Small intestine (tissue), 7 donors: ENCODE measurements at regions not wholly inside any gene's neighbourhood (a gene's known extent, or its start where the extent isn't known, plus 50 kb on each side); places are given as distances from the start of the nearest gene placed in this dataset.

Experiments
- DNase-seq, 2 donors: peaks; one replicate each; pipeline versions ENCODE4 v3.0.0 to v3.0.0-alpha.2; 2013
- FAIRE-seq: peaks from 2 replicates; lab custom pipeline; 2012; peaks lifted over from hg19 to GRCh38; lab: Jason Lieb, UNC
- H3K27ac ChIP-seq, 3 donors: one replicate each; pipeline ENCODE4 v1.5.1; 2013; ENCODE audit warnings: low read length in 2 of 3, mild to moderate bottlenecking in 2 of 3, control low read depth in 1 of 3, inconsistent platforms in 1 of 3, low read depth in 1 of 3, moderate library complexity in 1 of 3
- H3K27me3 ChIP-seq, 3 donors: one replicate each; pipeline ENCODE4 v1.6.1; 2013; ENCODE audit warnings: low read length in 3 of 3, inconsistent platforms in 1 of 3; ENCODE audit not compliant: control insufficient read depth in 3 of 3, insufficient read depth in 3 of 3
- H3K36me3 ChIP-seq, 3 donors: one replicate each; pipeline ENCODE4 v1.6.1; 2013; ENCODE audit warnings: low read length in 3 of 3, inconsistent platforms in 1 of 3, low read depth in 1 of 3, mild to moderate bottlenecking in 1 of 3, moderate library complexity in 1 of 3; ENCODE audit not compliant: control insufficient read depth in 3 of 3, insufficient read depth in 2 of 3
- H3K4me1 ChIP-seq, 3 donors: one replicate each; pipeline ENCODE4 v1.6.1; 2013; ENCODE audit warnings: low read length in 2 of 3, inconsistent platforms in 1 of 3, low read depth in 1 of 3, mild to moderate bottlenecking in 1 of 3, moderate library complexity in 1 of 3; ENCODE audit not compliant: control insufficient read depth in 3 of 3, insufficient read depth in 2 of 3
- H3K4me3 ChIP-seq, 3 donors: one replicate each; pipeline ENCODE4 v1.5.1; 2013; ENCODE audit warnings: low read length in 3 of 3, control low read depth in 1 of 3, inconsistent platforms in 1 of 3, low read depth in 1 of 3, mild to moderate bottlenecking in 1 of 3, moderate library complexity in 1 of 3
- H3K9me3 ChIP-seq, 2 donors: one replicate each; pipeline ENCODE4 v1.6.1; 2013; ENCODE audit warnings: low read depth in 1 of 2, low read length in 1 of 2; ENCODE audit not compliant: control insufficient read depth in 2 of 2, insufficient read depth in 1 of 2
- WGBS, 3 donors: extraction: QIAGEN DNeasy Blood & Tissue Kit; methylation state at CpG; one replicate each; pipeline ENCODE4 v1.1.7; 2013; 5-methylcytosine and 5-hydroxymethylcytosine counted together
- donor health status: healthy with polysubstance abuse.
- donor health status: control.
- donor health status: control.
- donor health status: Bipolar disorder and iron deficiency.
- donor health status: healthy.

DNA sequence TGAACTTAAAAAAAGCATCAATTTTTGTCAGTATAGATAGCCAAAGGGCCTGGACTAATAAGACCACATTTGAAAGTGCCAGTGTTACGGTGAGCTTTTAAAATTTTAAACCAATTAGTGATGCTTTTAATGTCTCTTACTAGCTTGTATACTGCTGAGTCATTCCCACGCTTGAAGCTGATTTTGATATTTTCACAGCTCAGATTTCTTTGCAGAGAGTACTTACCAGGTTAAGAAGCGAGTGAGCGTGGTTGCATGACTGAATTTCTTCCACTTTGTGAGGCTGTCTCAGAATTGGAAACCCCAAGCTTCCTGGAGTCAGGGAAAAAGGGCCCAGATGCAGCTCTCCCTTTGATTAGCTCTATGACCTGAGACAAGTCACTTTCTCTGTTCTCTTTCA lies 74.5 kb upstream of the NBEA start:
- WGBS, 3 donors, result 78 to 92% (median 81%) methylated on average over 4 of the region's 4 CpGs
- FAIRE-seq (no peak), DNase-seq (no peak)
- Histone ChIP-seq H3K4me1 (peaks cover 0 to 7% (median 0%) of the 10 kb centered on the region in 3 donors), H3K4me3 (no peak overlapping the region), H3K27me3 (no peaks in the 10 kb centered on the region), H3K36me3 (no peaks in the 10 kb centered on the region), H3K9me3 (no peaks in the 10 kb centered on the region), H3K27ac (no peak overlapping the region)

DNA sequence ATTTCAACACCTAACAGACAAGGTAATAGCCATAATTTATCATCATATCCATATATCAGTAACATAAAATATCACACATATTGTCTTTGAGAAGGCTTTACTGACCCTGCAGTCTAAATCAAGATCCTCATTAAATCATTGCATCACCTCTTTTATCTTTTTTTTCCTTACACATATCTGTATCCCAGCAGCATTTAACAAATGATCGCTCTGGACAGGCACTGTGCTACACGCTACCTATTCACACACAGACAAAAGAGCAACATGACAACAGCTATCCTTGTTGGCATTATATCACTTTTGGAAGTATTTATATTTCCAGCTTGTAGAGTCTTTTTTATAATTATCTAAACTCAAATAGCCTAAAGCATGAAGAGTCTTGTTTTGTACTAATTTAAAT lies 73.3 kb upstream of the NBEA start:
- Histone ChIP-seq H3K4me1 (peaks cover 0 to 7% (median 0%) of the 10 kb centered on the region in 3 donors), H3K9me3 (no peaks in the 10 kb centered on the region), H3K4me3 (no peak overlapping the region), H3K36me3 (no peaks in the 10 kb centered on the region), H3K27me3 (no peaks in the 10 kb centered on the region), H3K27ac (no peak overlapping the region)
- FAIRE-seq (no peak), DNase-seq (no peak)
- 88 to 93% (median 90%) methylated on average over 2 of the region's 2 CpGs for WGBS, 3 donors

DNA sequence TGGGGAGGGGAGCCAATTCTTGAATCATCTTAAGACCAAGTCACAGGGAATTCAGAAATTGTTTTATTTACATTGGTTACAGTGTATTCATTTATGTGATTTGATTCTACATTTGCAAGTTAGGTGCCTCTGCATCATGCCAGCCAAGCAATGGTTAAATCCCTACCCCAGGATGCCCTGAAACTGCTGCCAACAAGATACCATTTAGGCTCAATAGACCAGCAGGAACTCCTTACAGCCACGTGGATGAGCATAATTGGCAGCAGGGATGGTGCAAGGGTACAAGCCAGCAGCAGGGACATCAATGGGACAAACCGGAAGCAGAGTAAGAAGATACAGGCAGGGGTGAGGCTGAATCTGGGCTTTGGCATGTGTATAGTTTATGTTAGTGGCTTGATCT lies 72.4 kb upstream of the NBEA start:
- no peak for FAIRE-seq
- DNase-seq, result no peak
- peaks cover 0 to 3% (median 0%) of the 10 kb centered on the region in 3 donors for H3K4me1 ChIP-seq
- no peak overlapping the region for H3K27ac ChIP-seq
- H3K4me3 ChIP-seq, result no peak overlapping the region
- no peaks in the 10 kb centered on the region for H3K36me3 ChIP-seq
- 45 to 52% (median 46%) methylated on average over 2 of the region's 2 CpGs for WGBS, 3 donors
- no peaks in the 10 kb centered on the region for H3K27me3 ChIP-seq
- no peaks in the 10 kb centered on the region for H3K9me3 ChIP-seq

DNA sequence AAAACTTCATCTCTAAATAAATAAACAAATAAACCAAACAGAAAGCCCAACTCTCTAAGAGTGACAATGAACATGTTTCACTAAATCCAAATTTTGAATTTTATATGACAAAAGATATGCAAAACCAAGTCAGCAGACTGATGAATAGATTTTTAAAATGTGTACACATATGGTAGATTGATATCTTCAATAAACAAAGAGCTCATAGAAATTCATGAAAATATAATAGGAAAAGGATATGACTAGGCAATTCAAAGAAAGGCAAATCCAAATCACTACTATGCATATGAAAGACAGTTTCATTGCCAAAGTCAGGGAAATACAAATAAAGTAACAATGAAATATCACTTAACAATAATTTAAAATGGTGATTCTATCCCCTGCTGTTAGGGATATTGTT lies 63.7 kb upstream of the NBEA start:
- Histone ChIP-seq H3K27ac (no peak overlapping the region), H3K4me3 (no peak overlapping the region), H3K4me1 (no peaks in the 10 kb centered on the region), H3K27me3 (no peaks in the 10 kb centered on the region), H3K9me3 (no peaks in the 10 kb centered on the region), H3K36me3 (no peaks in the 10 kb centered on the region)
- no peak for FAIRE-seq
- no peak for DNase-seq

DNA sequence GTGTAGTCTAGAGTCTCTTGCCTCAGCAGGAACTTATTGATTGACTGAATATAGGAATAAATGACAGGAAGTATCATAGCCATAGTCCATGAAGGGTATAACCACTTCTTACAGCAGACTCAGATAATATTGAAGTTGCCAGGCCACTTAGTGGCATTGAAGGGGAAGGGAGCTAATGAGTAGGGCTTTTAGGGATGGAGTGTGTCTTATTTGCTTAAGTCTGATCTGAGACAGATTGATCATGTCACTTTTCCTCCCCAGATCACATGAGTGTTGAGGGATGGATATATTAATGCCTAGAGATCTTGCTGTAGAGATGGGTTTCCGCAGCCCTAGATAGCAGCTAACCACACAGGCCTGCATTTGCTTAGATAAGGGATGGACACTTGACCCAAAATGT lies 62.2 kb upstream of the NBEA start:
- FAIRE-seq, result no peak

DNA sequence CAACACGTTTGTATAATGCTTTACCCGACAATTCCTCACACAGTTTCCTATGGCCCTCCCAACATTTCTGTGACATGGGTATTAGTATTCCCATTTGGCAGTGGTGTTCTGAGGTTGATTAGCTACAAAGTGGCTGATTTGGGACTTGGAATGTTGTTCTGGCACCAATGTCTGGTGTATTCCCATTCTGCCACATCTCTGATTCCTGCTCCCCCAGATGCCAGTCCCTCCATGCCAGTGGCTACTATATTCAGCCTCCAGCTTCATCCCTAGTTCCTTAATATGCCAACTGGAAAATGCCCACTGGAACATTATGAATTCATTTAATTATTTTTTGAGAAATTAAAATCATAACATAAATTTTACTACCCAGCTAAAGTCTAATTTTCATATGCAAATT lies 60.6 kb upstream of the NBEA start:
- FAIRE-seq (no peak), DNase-seq (no peak)
- Histone ChIP-seq H3K4me1 (no peaks in the 10 kb centered on the region), H3K36me3 (no peaks in the 10 kb centered on the region), H3K27ac (no peak overlapping the region), H3K9me3 (no peaks in the 10 kb centered on the region), H3K27me3 (no peaks in the 10 kb centered on the region), H3K4me3 (no peak overlapping the region)
- 85 to 100% (median 96%) methylated on average over 2 of the region's 2 CpGs for WGBS, 3 donors

More for the DNA sequence above, 62.2 kb upstream of the NBEA start:
- H3K4me1 ChIP-seq, result no peaks in the 10 kb centered on the region
- 83 to 96% (median 92%) methylated on average over 1 of the region's 1 CpG for WGBS, 3 donors
- H3K27ac ChIP-seq, result no peak overlapping the region
- no peak overlapping the region for H3K4me3 ChIP-seq
- H3K27me3 ChIP-seq, result no peaks in the 10 kb centered on the region
- no peak for DNase-seq
- H3K9me3 ChIP-seq, result no peaks in the 10 kb centered on the region
- H3K36me3 ChIP-seq, result no peaks in the 10 kb centered on the region

DNA sequence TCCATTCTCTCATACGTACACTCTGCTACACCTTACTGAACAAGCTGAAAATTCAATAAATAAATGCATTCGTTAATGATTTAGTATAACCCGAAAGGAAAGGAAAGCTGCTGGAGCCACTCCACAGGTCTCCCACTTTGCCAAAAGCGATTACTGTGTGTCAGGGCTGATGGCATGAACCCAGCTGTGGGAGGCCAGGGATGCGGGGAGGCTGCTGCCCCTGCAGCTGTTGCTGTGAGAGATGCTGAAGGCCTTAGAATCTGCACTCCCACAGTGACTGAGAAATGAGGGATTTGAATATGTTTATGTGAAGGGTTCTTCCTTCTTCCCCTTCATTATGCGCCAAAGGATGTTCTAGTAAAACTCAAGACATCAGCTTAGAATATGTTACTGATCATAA lies 58.7 kb upstream of the NBEA start:
- no peaks in the 10 kb centered on the region for H3K36me3 ChIP-seq

DNA sequence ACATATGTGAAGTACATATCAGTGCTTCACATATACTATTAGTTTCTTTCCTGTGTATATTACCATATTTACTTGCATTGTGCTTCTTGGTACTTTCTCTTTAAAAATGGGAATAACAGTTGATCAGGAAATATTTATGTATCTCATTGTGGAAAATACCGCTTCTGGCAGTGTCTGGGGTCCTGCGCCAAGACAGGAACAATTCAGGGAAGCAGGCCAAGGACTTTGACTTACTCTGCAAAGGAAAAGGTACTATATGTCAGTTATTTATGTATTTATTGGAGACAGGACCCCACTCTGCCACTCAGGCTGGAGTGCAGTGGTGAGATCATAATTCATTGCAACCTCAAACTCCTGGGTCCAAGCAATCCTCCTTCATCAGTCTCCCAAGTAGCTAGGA lies 57.7 kb upstream of the NBEA start:
- Histone ChIP-seq H3K4me3 (no peak overlapping the region), H3K27ac (no peak overlapping the region), H3K36me3 (no peaks in the 10 kb centered on the region), H3K27me3 (no peaks in the 10 kb centered on the region), H3K9me3 (no peaks in the 10 kb centered on the region), H3K4me1 (no peaks in the 10 kb centered on the region)
- no peak for FAIRE-seq
- WGBS, 3 donors, result 68 to 86% (median 72%) methylated on average over 2 of the region's 2 CpGs
- DNase-seq, result no peak

More for the DNA sequence above, 58.7 kb upstream of the NBEA start:
- FAIRE-seq (no peak), DNase-seq (no peak)
- H3K27ac ChIP-seq, result no peak overlapping the region
- H3K4me3 ChIP-seq, result no peak overlapping the region
- WGBS, 3 donors, result 68 to 69% (median 68%) methylated on average over 6 of the region's 6 CpGs
- H3K9me3 ChIP-seq, result no peaks in the 10 kb centered on the region
- H3K4me1 ChIP-seq, result no peaks in the 10 kb centered on the region
- no peaks in the 10 kb centered on the region for H3K27me3 ChIP-seq

DNA sequence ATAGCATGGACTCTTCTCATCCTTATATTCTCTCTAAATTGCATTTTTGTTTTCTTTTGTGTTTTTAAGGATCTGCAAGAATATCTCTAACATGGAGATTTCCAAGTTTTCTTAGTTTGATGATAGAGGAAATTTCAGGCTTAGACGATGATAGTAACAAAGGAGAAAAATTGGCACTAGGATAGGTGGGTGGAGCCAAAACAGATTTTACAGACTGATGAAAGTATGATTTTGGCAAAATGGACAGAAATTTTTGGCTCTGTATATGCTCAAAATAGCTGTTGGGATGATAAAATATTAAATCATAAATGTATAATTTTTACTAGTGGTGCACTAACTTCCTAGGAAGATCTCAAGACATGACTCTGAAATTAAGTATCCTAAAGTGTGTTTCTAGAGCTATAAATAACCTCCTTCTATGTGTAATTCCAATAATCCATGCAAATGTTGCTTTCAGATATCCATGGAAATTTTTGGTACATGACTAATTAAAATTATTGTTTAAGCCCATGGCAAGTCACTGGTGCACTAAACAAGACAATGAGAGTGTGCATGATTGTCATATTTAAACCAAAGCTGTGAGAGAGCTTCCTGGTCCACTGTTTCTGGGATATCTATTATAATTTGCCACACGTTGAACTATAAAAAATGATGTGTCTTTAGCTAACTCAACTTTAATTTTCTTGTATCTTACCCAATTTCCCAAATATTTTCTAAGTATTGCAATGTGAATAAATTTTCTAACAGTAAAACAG lies 55.8 kb upstream of the NBEA start:
- no peaks in the 10 kb centered on the region for H3K9me3 ChIP-seq
- no peaks in the 10 kb centered on the region for H3K4me1 ChIP-seq
- no peaks in the 10 kb centered on the region for H3K36me3 ChIP-seq
- DNase-seq (no peak), FAIRE-seq (no peak)
- no peak overlapping the region for H3K4me3 ChIP-seq
- WGBS, 3 donors, result 47 to 49% (median 49%) methylated on average over 2 of the region's 2 CpGs
- H3K27me3 ChIP-seq, result no peaks in the 10 kb centered on the region
- no peak overlapping the region for H3K27ac ChIP-seq
